ENCODE measurements at regions not wholly inside any gene's neighbourhood (a gene's known extent, or its start where the extent isn't known, plus 50 kb on each side); places are given as distances from the start of the nearest gene placed in this dataset.

DNA sequence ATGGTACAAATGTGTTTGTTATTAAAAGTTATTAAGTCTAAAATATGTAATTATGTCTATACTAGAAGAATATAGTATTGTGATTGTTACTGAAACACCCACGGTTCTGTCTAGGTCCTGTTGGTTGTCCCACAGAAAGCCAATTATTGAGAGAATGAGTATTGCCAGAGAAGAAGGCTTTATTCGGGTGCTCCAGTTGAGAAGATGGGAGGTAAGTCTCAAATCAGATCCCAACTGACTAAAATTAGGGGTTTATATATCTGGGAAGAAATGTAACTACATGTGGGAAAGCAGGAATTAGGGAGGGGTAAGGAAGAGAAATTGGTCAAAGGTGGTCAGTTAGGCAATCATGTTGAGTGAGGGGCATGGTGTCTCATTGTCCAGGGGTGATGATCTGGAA lies 798.4 kb downstream of the PCDH17 start:
- no peak for TF ChIP-seq KAT2A (conservative IDR thresholded peaks at IDR 0.05; ENCODE audit: control insufficient read depth, low read depth, low read length)
- TF ChIP-seq DPF2 (IDR thresholded peaks at IDR 0.05): no peak
- no peak for TF ChIP-seq PAX8 (IDR thresholded peaks at IDR 0.05)
- no peak for TF ChIP-seq RUNX3 (IDR thresholded peaks at IDR 0.05; ENCODE audit: low read length)
- no peak for TF ChIP-seq ZBTB33 (IDR thresholded peaks at IDR 0.05)
- no peak for TF ChIP-seq IRF4 (IDR thresholded peaks at IDR 0.05; ENCODE audit: low read depth, low read length)
- no peak for TF ChIP-seq CBX3 (IDR thresholded peaks at IDR 0.05; ENCODE audit: borderline replicate concordance, low read depth)
- no peak for TF ChIP-seq RAD21 (IDR thresholded peaks at IDR 0.05; ENCODE audit: insufficient read depth, low read depth, low read length)
- no peak for TF ChIP-seq CBX5 (IDR thresholded peaks at IDR 0.05; ENCODE audit: low read depth)
- no peak for TF ChIP-seq RAD51 (IDR thresholded peaks at IDR 0.05)
- no peak for TF ChIP-seq PBX3 (IDR thresholded peaks at IDR 0.05; ENCODE audit: insufficient replicate concordance, low read depth, low read length)
- no peak for FAIRE-seq
- H3K9ac ChIP-seq (ENCODE audit: control insufficient read depth, insufficient read depth, low read length): no peak overlapping the region
- no peaks in the 10 kb centered on the region for H3K27me3 ChIP-seq (replicated peaks in 1 of 2; ENCODE audit: control insufficient read depth in 2 of 2, insufficient read depth in 2 of 2, low read length in 1 of 2)
- WGBS (ENCODE audit: insufficient coverage, insufficient replicate concordance, low lambda C conversion rate, missing lambda C conversion rate): 0% methylated on average over 2 of the region's 2 CpGs
- H2AFZ ChIP-seq (ENCODE audit: control insufficient read depth, low read depth, low read length): no peak overlapping the region
- ChIA-PET SMC1A (ENCODE audit: uncharacterized antibody, unreplicated experiment) (no interaction called here), RAD21 (ENCODE audit: unreplicated experiment) (no interaction called here), CTCF (no interaction called here), POLR2A (no interaction called here)
- no peaks in the 10 kb centered on the region; the same call in 2 of the 3 replicates for H3K9me3 ChIP-seq (replicated peaks; ENCODE audit: control insufficient read depth, insufficient read depth, low read length)
- no peak for DNase-seq (ENCODE audit: low read depth, low spot score)
- no peak overlapping the region for H3K4me3 ChIP-seq
- no peak overlapping the region for H3K27ac ChIP-seq (ENCODE audit: control insufficient read depth, insufficient read depth)
- in situ Hi-C loops (cut with MboI): no loop called here
- no peaks in the 10 kb centered on the region for H4K20me1 ChIP-seq (ENCODE audit: control insufficient read depth, insufficient read depth)
- no peak overlapping the region for H3K4me2 ChIP-seq (ENCODE audit: control insufficient read depth, insufficient read depth)
- intact Hi-C loops (cut with micrococcal nuclease; ENCODE audit: unreplicated experiment): no loop called here
- ATAC-seq: no peak
- H3K4me1 ChIP-seq (ENCODE audit: control insufficient read depth, insufficient read depth, low read length): no peaks in the 10 kb centered on the region
- no peaks in the 10 kb centered on the region for H3K36me3 ChIP-seq (ENCODE audit: control insufficient read depth in 2 of 2, insufficient read depth in 2 of 2, low read length in 1 of 2)
- no TSS peak for BruUV-seq (replicated peaks)
- H3K79me2 ChIP-seq (ENCODE audit: control insufficient read depth, insufficient read depth, low read length): no peaks in the 10 kb centered on the region
